Smooth muscle cell (in vitro differentiated cells): ENCODE measurements at regions not wholly inside any gene's neighbourhood (a gene's known extent, or its start where the extent isn't known, plus 50 kb on each side); places are given as distances from the start of the nearest gene placed in this dataset.

ENCODE experiments used
- DNase-seq: peaks from one replicate; lab custom pipeline; 2025; ENCODE audit not compliant: unreplicated experiment; lab: John Stamatoyannopoulos, UW
- H2AFZ ChIP-seq: fragments of 200-600 bp; sonication (generic); 2 replicates; pipeline ENCODE4 v1.6.0; 2016; ENCODE audit warnings: antibody characterized with exemption, low read depth, mild to moderate bottlenecking
- H3F3A ChIP-seq: fragments of 200-600 bp; sonication (generic); 2 replicates; pipeline ENCODE4 v1.6.0; 2017; ENCODE audit warnings: antibody characterized with exemption, low read depth
- H3K27ac ChIP-seq: fragments of 200-600 bp; sonication (generic); 2 replicates; pipeline ENCODE4 v1.5.1; 2016; ENCODE audit warnings: low read depth, mild to moderate bottlenecking
- H3K27me3 ChIP-seq: fragments of 200-600 bp; sonication (generic); 2 replicates; pipeline ENCODE4 v1.6.1; 2016; ENCODE audit warnings: low read depth, mild to moderate bottlenecking
- H3K36me3 ChIP-seq: fragments of 200-600 bp; sonication (generic); 2 replicates; pipeline ENCODE4 v1.5.1; 2016; ENCODE audit warnings: low read depth
- H3K4me1 ChIP-seq: fragments of 200-600 bp; sonication (generic); 2 replicates; pipeline ENCODE4 v1.5.1; 2016; ENCODE audit warnings: low read depth
- H3K4me2 ChIP-seq: fragments of 200-600 bp; sonication (generic); 2 replicates; pipeline ENCODE4 v1.6.0; 2016; ENCODE audit warnings: mild to moderate bottlenecking
- H3K4me3 ChIP-seq: fragments of 200-600 bp; sonication (generic); 2 replicates; pipeline ENCODE4 v1.5.1; 2016; ENCODE audit warnings: mild to moderate bottlenecking
- H3K79me2 ChIP-seq: fragments of 200-600 bp; sonication (generic); 2 replicates; pipeline ENCODE4 v1.6.0; 2016; ENCODE audit warnings: low read depth, mild to moderate bottlenecking
- H3K9ac ChIP-seq: fragments of 200-600 bp; sonication (generic); 2 replicates; pipeline ENCODE4 v1.6.0; 2016; ENCODE audit warnings: low read depth
- H3K9me3 ChIP-seq: fragments of 200-600 bp; sonication (generic); replicated peaks from 2 replicates; pipeline ENCODE4 v1.5.1; 2016; ENCODE audit warnings: low read depth
- H4K20me1 ChIP-seq: fragments of 200-600 bp; sonication (generic); 2 replicates; pipeline ENCODE4 v1.6.0; 2016; ENCODE audit warnings: low read depth
- WGBS: methylation state at CpG from one replicate; pipeline ENCODE4 v1.1.7; 2016; ENCODE audit warnings: low lambda C conversion rate; 5-methylcytosine and 5-hydroxymethylcytosine counted together
- TF ChIP-seq, protein P1 (sequence below): fragments of 200-600 bp; sonication (generic); IDR thresholded peaks from 2 replicates; pipeline ENCODE4 v1.5.1; 2017; ENCODE audit warnings: borderline replicate concordance, mild to moderate bottlenecking, antibody characterized with exemption; ENCODE audit not compliant: insufficient read depth, poor library complexity, severe bottlenecking

GRCh38 chr9:8160787-8161186, 361.2 kb upstream of the DMAC1 start:
- H3K9me3 ChIP-seq: no peaks in the 10 kb centered on the region
- TF ChIP-seq, protein P1, sequence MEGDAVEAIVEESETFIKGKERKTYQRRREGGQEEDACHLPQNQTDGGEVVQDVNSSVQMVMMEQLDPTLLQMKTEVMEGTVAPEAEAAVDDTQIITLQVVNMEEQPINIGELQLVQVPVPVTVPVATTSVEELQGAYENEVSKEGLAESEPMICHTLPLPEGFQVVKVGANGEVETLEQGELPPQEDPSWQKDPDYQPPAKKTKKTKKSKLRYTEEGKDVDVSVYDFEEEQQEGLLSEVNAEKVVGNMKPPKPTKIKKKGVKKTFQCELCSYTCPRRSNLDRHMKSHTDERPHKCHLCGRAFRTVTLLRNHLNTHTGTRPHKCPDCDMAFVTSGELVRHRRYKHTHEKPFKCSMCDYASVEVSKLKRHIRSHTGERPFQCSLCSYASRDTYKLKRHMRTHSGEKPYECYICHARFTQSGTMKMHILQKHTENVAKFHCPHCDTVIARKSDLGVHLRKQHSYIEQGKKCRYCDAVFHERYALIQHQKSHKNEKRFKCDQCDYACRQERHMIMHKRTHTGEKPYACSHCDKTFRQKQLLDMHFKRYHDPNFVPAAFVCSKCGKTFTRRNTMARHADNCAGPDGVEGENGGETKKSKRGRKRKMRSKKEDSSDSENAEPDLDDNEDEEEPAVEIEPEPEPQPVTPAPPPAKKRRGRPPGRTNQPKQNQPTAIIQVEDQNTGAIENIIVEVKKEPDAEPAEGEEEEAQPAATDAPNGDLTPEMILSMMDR: no peak
- H3K27me3 ChIP-seq: no peaks in the 10 kb centered on the region
- H3K4me1 ChIP-seq: no peaks in the 10 kb centered on the region
- H3K36me3 ChIP-seq: no peaks in the 10 kb centered on the region
- no peak for DNase-seq
- no peak overlapping the region for H3K27ac ChIP-seq
- H4K20me1 ChIP-seq: no peaks in the 10 kb centered on the region
- H3K4me3 ChIP-seq: no peak overlapping the region
- H3F3A ChIP-seq: no peaks in the 10 kb centered on the region
- no peak overlapping the region for H3K9ac ChIP-seq
- no peaks in the 10 kb centered on the region for H3K79me2 ChIP-seq
- H3K4me2 ChIP-seq: no peak overlapping the region
- H2AFZ ChIP-seq: no peak overlapping the region
- 95% methylated on average over 1 of the region's 1 CpG for whole genome bisulfite sequencing

DNA sequence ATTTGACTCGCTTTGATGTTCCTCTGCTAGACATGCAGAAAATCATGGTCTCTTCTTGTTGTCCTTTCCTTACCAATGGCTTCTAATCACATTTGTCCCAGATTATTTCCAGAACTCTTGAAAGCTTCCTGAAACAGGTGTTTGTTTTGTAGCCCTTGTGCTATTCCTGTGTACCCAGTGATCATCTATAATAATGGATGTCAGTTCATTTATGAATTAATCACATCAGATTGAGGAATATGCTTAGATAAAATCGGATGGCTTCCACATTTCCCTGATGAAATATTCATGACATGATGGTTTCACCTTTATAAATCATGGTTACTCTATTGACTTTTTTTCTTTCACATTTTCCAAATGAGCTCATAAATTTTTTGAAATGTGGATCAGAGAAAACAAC, 359.0 kb upstream of the DMAC1 start:
- Histone ChIP-seq H3K4me1 (no peaks in the 10 kb centered on the region), H3K27me3 (no peaks in the 10 kb centered on the region), H3K27ac (no peak overlapping the region), H2AFZ (no peak overlapping the region), H3K36me3 (no peaks in the 10 kb centered on the region), H3K9me3 (no peaks in the 10 kb centered on the region), H3K9ac (no peak overlapping the region), H3F3A (no peaks in the 10 kb centered on the region), H3K79me2 (no peaks in the 10 kb centered on the region), H3K4me2 (no peak overlapping the region), H4K20me1 (no peaks in the 10 kb centered on the region), H3K4me3 (no peak overlapping the region)
- 92% methylated on average over 2 of the region's 2 CpGs for WGBS
- DNase-seq: no peak
- TF ChIP-seq, protein P1: no peak

DNA sequence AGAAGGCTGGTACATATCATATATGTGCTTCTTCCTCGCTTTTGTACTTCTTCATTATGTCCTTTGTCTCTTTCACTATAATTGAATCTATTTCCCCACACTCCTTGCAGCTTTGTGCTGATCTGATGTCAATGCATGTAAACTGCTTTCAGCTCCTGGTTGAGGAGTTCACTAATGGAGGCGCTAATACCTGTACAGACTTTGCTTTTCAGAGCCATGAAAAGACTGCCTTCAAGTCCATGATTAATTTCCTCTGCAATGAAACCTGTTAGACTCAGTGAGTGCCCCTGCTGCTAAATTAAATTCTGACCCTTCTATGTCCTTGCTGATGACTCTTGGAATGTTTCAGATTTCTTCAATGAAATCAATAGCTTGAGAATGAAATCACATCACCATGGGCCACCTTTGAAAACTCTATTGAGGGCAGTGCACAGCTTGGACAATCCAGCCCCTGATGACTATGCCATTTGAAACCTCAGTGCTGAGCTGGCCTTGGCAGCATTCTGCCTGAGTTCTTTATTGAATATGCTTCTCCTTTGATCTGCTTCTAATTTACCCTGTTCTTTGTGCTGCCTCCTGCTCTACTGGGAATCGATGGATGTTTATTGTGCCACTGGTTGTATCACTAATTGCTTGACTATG, 358.2 kb upstream of the DMAC1 start:
- Histone ChIP-seq H3K9me3 (no peaks in the 10 kb centered on the region), H3K9ac (no peak overlapping the region), H4K20me1 (no peaks in the 10 kb centered on the region), H3K4me1 (no peaks in the 10 kb centered on the region), H3K27ac (no peak overlapping the region), H3K27me3 (no peaks in the 10 kb centered on the region), H3F3A (no peaks in the 10 kb centered on the region), H3K79me2 (no peaks in the 10 kb centered on the region), H3K36me3 (no peaks in the 10 kb centered on the region), H3K4me2 (no peak overlapping the region), H3K4me3 (no peak overlapping the region), H2AFZ (no peak overlapping the region)
- WGBS: 95% methylated on average over 3 of the region's 3 CpGs
- TF ChIP-seq, protein P1: no peak
- DNase-seq: no peak

- peaks cover 7% of the 10 kb centered on the region for H3K9me3 ChIP-seq
- H4K20me1 ChIP-seq: no peaks in the 10 kb centered on the region
- no peak overlapping the region for H3K9ac ChIP-seq
- no peaks in the 10 kb centered on the region for H3F3A ChIP-seq
- TF ChIP-seq, protein P1: no peak
- no peak overlapping the region for H3K4me2 ChIP-seq
- H3K4me3 ChIP-seq: no peak overlapping the region
- H3K36me3 ChIP-seq: no peaks in the 10 kb centered on the region
- no peaks in the 10 kb centered on the region for H3K79me2 ChIP-seq
- H3K4me1 ChIP-seq: no peaks in the 10 kb centered on the region
- no peak for DNase-seq
- no peaks in the 10 kb centered on the region for H3K27me3 ChIP-seq
- no peak overlapping the region for H3K27ac ChIP-seq
- no peak overlapping the region for H2AFZ ChIP-seq
- 69% methylated on average over 2 of the region's 2 CpGs for WGBS
These were observed 356.8 kb upstream of the DMAC1 start for GRCh38 chr9:8156346-8156745.
